Ovary (tissue), 7 donors: ENCODE measurements at regions not wholly inside any gene's neighbourhood (a gene's known extent, or its start where the extent isn't known, plus 50 kb on each side); places are given as distances from the start of the nearest gene placed in this dataset.

Source experiments
- DNase-seq, 5 donors: peaks; one replicate each; pipeline ENCODE4 v3.0.0-alpha.2; 2019 to 2020
- H3K27ac ChIP-seq, 2 donors: fragments of 200-600 bp; one replicate each; pipeline versions ENCODE4 v1.5.1 to v1.8.0; 2019 to 2022
- H3K27me3 ChIP-seq: fragments of 200-600 bp; one replicate; pipeline ENCODE4 v1.8.0; 2022
- H3K36me3 ChIP-seq: fragments of 200-600 bp; sonication (generic); one replicate; pipeline ENCODE4 v1.5.1; 2019
- H3K4me1 ChIP-seq: one replicate; pipeline ENCODE4 v1.8.1; 2013; ENCODE audit warnings: mild to moderate bottlenecking, moderate library complexity; ENCODE audit not compliant: insufficient read depth
- H3K4me3 ChIP-seq: fragments of 200-600 bp; sonication (generic); one replicate; pipeline ENCODE4 v1.5.1; 2017
- H3K9me3 ChIP-seq, 2 donors: fragments of 200-600 bp in 1 of 2; sonication (generic) in 1 of 2; one replicate each; pipeline versions ENCODE4 v1.5.1 to v1.8.1; 2013 to 2019; ENCODE audit warnings: mild to moderate bottlenecking in 1 of 2, moderate library complexity in 1 of 2
- EP300 ChIP-seq: sonication (generic); formaldehyde crosslinking; IDR thresholded peaks from one replicate; pipeline ENCODE4 v1.6.1; 2017; ENCODE audit warnings: antibody characterized with exemption
- POLR2A ChIP-seq: fragments of 450-650 bp; IDR thresholded peaks from one replicate; pipeline ENCODE4 v1.6.1; 2017; ENCODE audit warnings: antibody characterized with exemption, mild to moderate bottlenecking, moderate library complexity
- WGBS, 3 donors: extraction: QIAGEN DNeasy Blood & Tissue Kit in 1 of 3; methylation state at CpG; one replicate each; pipeline versions ENCODE4 v1.1.5 to v1.1.7; 2013 to 2017; 5-methylcytosine and 5-hydroxymethylcytosine counted together
- intact Hi-C, 4 donors: fragments of 100-400 bp; cut with DNase I; formaldehyde crosslinking; loops; one replicate each; pipeline versions ENCODE4 v1.11.0 to v1.15.1; 2022 to 2023
- TF ChIP-seq, protein P1 (sequence below), 3 donors: fragments of 450-650 bp in 2 of 3; fragments of 200-600 bp in 1 of 3; IDR thresholded peaks; one replicate each; pipeline versions ENCODE4 v1.5.1 to v1.8.0; 2016 to 2022; ENCODE audit warnings: antibody characterized with exemption in 3 of 3, mild to moderate bottlenecking in 1 of 3
- donor health status: DM: no; HTN: no; CAD: no; lungs with moderate emphysema.
- donor health status: DM: no; HTN: no; CAD: no.
- donor health status: Bipolar disorder and iron deficiency.
- donor health status: DM: no; HTN: no; CAD: no.
- donor health status: DM: yes; HTN: yes; CAD: no.

GRCh38 chr7:153447011-153447410 is 605.2 kb upstream of the DPP6 start:
- intact Hi-C loops: no loop called here
- Histone ChIP-seq H3K4me1 (no peaks in the 10 kb centered on the region), H3K27me3 (no peaks in the 10 kb centered on the region), H3K4me3 (no peak overlapping the region), H3K27ac (no peak overlapping the region), H3K9me3 (no peaks in the 10 kb centered on the region), H3K36me3 (no peaks in the 10 kb centered on the region)
- DNase-seq: no peak
- WGBS, 3 donors: 24 to 36% (median 29%) methylated on average over 5 of the region's 5 CpGs
- TF ChIP-seq EP300 (no peak), POLR2A (no peak)
- TF ChIP-seq, protein P1, sequence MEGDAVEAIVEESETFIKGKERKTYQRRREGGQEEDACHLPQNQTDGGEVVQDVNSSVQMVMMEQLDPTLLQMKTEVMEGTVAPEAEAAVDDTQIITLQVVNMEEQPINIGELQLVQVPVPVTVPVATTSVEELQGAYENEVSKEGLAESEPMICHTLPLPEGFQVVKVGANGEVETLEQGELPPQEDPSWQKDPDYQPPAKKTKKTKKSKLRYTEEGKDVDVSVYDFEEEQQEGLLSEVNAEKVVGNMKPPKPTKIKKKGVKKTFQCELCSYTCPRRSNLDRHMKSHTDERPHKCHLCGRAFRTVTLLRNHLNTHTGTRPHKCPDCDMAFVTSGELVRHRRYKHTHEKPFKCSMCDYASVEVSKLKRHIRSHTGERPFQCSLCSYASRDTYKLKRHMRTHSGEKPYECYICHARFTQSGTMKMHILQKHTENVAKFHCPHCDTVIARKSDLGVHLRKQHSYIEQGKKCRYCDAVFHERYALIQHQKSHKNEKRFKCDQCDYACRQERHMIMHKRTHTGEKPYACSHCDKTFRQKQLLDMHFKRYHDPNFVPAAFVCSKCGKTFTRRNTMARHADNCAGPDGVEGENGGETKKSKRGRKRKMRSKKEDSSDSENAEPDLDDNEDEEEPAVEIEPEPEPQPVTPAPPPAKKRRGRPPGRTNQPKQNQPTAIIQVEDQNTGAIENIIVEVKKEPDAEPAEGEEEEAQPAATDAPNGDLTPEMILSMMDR (IDR thresholded peaks at IDR 0.05): no peak

DNA sequence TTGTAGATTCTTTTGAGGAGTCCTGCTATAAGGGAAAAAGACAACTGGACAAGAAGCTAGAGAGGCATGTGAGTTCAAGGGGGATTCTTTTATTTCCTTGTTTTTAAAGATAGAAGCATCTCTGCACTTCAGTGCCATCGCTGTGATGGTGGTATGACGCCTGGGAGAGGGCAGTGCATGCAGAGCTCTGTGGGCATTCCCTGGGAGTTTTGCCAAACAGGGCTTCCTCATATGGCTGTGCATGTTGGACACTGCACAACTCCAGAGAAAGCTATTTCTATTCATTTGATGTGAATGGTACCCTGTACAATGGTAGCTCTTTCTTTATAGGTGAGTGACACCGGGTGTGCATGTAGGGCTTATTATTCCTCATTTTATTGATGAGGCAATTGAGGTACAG is 599.5 kb upstream of the DPP6 start:
- WGBS, 3 donors: 88% methylated on average over 3 of the region's 3 CpGs
- Histone ChIP-seq H3K4me3 (no peak overlapping the region), H3K9me3 (no peaks in the 10 kb centered on the region), H3K4me1 (no peaks in the 10 kb centered on the region), H3K27ac (no peak overlapping the region), H3K27me3 (no peaks in the 10 kb centered on the region), H3K36me3 (no peaks in the 10 kb centered on the region)
- intact Hi-C loops: no loop called here
- TF ChIP-seq, protein P1 (IDR thresholded peaks at IDR 0.05): no peak
- no peak for TF ChIP-seq EP300
- TF ChIP-seq POLR2A: no peak
- DNase-seq: no peak

- TF ChIP-seq, protein P1 (IDR thresholded peaks at IDR 0.05): no peak
- TF ChIP-seq POLR2A (no peak), EP300 (no peak)
- WGBS, 3 donors: 55 to 67% (median 65%) methylated on average over 9 of the region's 9 CpGs
- H3K4me3 ChIP-seq: no peak overlapping the region
- no peaks in the 10 kb centered on the region for H3K9me3 ChIP-seq
- intact Hi-C loops: no loop called here
- H3K27me3 ChIP-seq: no peaks in the 10 kb centered on the region
- H3K36me3 ChIP-seq: no peaks in the 10 kb centered on the region
- DNase-seq: no peak
- no peak overlapping the region for H3K27ac ChIP-seq
- no peaks in the 10 kb centered on the region for H3K4me1 ChIP-seq
Measured at GRCh38 chr7:153454306-153454705, 597.9 kb upstream of the DPP6 start.

DNA sequence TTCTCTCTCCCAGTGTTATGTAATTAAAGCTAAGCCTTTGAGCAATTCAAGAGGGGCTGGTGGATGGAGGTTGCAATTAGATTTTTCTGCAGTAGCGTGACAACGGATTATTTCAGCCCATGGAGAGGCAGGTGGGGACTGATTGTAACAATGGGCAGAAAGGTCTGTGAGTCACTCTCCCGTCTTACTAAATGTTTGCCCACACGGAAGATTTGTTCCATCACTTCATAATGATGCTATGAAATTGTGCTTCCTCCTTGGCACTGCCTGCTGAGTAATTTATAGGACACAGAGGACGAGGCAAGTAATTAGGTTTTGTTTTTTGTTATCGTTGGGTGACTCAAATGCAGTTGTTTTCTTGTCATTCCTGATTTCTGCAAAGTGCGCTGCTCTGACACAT is 594.5 kb upstream of the DPP6 start:
- Histone ChIP-seq H3K4me1 (no peaks in the 10 kb centered on the region), H3K36me3 (no peaks in the 10 kb centered on the region), H3K27me3 (no peaks in the 10 kb centered on the region), H3K9me3 (no peaks in the 10 kb centered on the region), H3K4me3 (no peak overlapping the region), H3K27ac (no peak overlapping the region)
- WGBS, 3 donors: 36 to 56% (median 45%) methylated on average over 7 of the region's 7 CpGs
- intact Hi-C loops: no loop called here
- DNase-seq: no peak
- no peak for TF ChIP-seq EP300
- TF ChIP-seq, protein P1 (IDR thresholded peaks at IDR 0.05): no peak
- no peak for TF ChIP-seq POLR2A
